Stimulated activated CD8-positive, alpha-beta memory T cell treated with anti-CD3 and anti-CD28 coated beads, Interleukin-4, amount 100 ng/mL, for 4 hours (primary cell): ENCODE measurements at regions not wholly inside any gene's neighbourhood (a gene's known extent, or its start where the extent isn't known, plus 50 kb on each side); places are given as distances from the start of the nearest gene placed in this dataset.
"Not testable (repeated sequence)": the region's sequence is repeated elsewhere in the genome, so short reads cannot be mapped to it uniquely, and the experiment has no call there.

Experiments used
- DNase-seq, 2 donors: peaks; one replicate each; pipeline ENCODE4 v3.0.0-alpha.2; 2020; ENCODE audit warnings: low read depth in 2 of 2, low spot score in 1 of 2

DNA sequence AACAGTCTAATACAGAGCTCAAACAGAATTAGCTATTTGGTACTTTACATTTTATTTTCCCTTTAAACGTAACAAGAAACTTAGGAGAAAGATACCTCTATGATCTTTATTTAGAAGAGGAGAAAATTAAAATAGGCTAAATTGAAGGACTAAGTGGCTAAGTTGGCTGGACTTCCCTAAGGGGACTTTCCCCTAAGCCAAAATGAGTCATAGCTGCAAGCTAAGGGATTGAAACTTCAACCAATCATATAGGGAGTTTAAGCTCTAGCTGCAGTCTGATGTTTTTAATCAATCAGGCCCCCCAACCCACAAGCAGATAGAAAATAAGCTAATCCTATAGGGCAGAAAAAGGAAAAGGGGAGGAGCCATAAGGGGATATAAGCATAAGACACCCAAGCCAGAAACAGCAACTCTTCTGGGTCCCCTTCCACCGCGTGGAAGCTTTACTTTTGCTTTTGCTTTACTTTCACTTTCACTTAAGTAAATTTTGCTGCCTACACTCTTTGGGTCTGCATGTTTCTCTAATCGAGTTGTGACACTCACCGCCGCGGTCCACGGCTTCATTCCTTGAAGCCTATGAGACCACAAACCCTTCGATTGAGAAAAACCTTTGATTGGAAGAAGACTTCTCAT lies 1108.5 kb upstream of the EPHA6 start:
- DNase-seq: no peak

GRCh38 chr3:95707268-95707667 lies 1107.1 kb upstream of the EPHA6 start:
- no peak for DNase-seq

DNA sequence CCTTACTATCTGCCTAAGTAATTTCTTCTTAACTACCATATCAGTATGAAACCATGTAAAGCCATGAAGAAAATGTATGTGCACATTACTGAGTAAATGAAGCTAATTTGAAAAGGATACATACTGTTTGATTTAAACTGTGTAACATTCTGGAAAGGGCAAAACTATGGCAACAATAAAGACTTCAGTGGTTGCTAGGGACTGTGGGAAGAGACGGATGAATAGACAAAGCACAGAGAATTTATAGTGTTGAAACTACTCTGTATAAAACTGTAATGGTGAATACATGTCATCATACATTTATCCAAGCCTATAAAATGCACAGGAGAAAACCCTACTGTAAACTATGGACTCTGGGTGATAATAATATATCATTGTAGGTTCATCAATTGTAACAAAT lies 1103.7 kb upstream of the EPHA6 start:
- DNase-seq: no peak

GRCh38 chr3:95711789-95712188 lies 1102.6 kb upstream of the EPHA6 start:
- no peak for DNase-seq

DNA sequence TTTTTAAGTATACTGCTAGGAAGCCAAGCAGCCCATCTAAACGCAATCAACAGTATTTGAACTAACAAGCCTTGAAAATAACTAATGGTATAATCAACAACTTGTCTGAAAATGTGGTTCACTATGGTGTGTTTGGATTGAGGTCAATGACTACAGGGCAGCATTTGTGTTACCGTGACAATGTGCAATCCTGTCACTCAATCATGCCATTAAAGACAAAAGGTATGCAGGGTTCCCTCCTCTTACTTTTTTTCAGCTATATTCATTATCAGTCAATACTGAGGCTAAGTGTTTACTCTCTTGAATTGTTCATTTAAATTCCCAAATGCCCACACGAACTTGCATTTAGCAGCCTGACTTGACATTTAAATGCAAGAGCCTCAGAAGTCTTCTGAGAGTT lies 1099.3 kb upstream of the EPHA6 start:
- DNase-seq: no peak

DNA sequence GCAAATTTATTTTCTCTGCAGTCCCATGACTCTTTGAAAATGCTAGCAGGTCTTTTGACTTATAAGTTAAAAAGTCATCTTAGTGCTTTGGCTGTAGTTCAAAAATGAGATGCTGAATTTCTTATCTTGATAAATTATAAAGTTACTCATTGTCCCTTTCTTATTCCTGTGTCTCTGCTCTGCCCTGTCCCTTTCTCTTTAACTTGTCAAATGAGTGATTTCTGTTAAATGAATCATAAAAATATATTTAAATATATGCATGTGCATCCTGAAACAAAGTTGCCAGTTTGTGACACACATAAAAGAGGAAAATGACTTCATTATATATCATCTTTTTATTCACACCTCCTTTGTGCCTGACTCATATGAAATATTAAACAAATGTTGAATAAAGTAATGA lies 1097.3 kb upstream of the EPHA6 start:
- DNase-seq: no peak

- DNase-seq: no peak
Measured at GRCh38 chr3:95718168-95718567, 1096.2 kb upstream of the EPHA6 start.

DNA sequence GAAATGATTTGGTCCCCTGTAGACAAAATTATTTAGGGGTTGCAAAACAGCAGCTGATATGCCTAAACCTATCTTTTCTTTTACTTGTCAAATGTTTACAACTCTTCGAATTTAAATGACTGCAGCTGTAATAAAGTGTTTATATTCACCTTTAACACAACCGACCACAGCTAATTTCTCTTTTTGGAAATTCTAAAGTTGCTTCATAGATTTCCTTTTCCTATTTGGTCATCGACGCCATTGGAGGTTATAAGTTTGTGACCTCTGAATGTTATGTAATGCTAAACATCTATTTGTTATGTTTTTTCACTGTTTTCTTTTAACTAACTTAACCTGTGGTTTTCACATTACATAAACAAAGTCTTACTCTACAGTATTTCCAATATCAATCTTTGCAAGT lies 1094.9 kb upstream of the EPHA6 start:
- DNase-seq: no peak

GRCh38 chr3:95721938-95722337 lies 1092.5 kb upstream of the EPHA6 start:
- no peak for DNase-seq

GRCh38 chr3:95725770-95726169 lies 1088.6 kb upstream of the EPHA6 start:
- DNase-seq: no peak

DNA sequence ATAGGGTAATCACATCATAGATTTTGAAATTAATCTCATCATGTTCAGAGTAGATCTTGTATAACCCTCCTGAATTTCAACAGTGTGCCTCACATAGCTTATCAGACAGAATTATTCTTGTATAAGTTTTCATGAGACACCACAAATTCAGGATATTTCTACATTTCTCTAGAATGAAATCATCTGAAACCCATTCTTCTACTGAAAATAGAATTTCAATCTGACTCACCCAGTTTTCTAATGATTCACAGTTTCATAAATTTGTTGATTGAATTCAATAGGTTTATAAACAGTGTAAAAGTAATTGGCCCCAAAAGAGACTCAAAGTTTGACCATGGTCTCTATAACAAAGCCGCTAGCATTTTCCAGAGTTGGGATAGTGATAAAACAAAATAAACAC lies 1082.6 kb upstream of the EPHA6 start:
- no peak for DNase-seq

- DNase-seq: no peak
Measured at GRCh38 chr3:95733336-95733735, 1081.1 kb upstream of the EPHA6 start.

DNA sequence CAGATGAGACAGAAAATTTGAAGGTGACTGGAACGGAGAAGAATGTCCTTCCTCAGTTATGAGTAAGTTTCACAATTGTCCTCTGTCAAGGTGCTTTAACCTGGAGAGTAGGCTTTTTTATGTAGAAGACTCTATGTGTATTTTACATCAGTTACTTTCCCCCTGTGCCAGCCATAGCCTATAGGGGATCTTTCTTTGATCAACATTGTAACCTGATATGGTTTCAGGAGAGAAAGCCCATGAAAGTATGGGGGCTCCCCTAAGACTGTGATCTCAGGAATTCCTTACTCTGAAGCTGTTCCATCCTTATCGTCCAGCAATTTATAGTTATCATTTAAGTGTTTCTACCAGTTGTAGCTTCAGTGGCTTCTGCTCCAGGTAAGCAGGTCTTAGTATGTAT lies 1076.3 kb upstream of the EPHA6 start:
- DNase-seq: no peak

DNA sequence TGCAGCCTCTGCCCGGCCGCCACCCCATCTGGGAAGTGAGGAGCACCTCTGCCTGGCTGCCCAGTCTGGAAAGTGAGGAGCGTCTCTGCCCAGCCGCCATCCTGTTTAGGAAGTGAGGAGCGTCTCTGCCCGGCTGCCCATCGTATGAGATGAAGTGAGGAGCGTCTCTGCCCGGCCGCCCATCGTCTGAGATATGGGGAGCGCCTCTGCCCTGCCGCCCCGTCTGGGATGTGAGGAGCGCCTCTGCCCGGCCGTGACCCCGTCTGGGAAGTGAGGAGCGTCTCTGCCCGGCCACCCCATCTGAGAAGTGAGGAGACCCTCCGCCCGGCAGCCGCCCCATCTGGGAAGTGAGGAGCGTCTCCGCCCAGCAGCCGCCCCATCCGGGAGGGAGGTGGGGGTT lies 1069.5 kb upstream of the EPHA6 start:
- not testable (repeated sequence) for DNase-seq

DNA sequence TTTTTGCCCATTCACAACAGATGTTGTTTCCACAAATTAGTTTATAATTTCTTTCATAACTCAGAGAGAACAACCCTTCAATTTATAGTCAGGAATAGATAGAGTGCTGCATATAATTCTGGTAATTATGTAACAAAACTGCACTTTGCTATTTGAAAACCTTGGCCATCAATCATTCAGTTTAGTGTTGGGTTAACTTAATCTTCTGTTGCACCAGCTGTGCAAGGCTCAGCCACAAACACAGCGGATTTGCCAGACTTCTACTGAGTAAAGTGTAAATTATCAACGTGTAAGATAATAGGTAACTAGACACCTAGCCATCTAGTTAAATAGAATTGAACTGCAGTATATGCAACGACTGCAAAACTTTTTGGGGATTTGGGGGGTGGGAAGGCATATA lies 1064.3 kb upstream of the EPHA6 start:
- no peak for DNase-seq

GRCh38 chr3:95751509-95751908 lies 1062.9 kb upstream of the EPHA6 start:
- DNase-seq: no peak

GRCh38 chr3:95752199-95752598 lies 1062.2 kb upstream of the EPHA6 start:
- no peak for DNase-seq

DNA sequence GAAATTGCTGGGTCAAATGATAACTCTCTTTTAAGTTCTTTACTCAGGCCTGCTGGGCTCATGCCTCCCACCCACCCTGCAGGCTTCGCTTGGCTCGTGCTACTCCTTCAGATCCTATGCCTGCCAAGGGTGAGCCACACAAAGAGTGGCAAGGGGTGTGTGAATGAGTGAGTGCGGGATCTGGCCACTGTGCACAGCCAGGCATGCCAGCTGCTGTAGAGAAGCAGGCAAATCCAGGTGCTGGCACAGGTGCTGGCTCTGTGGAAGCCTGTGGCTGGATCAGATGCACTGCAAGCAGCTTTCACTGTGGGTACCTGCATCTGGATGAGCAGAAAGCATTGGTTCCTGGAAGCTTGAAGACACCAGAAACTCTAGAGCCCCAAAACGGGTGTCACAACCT lies 1055.7 kb upstream of the EPHA6 start:
- no peak for DNase-seq

- DNase-seq: no peak
Measured at GRCh38 chr3:95759614-95760301, 1054.6 kb upstream of the EPHA6 start.

DNA sequence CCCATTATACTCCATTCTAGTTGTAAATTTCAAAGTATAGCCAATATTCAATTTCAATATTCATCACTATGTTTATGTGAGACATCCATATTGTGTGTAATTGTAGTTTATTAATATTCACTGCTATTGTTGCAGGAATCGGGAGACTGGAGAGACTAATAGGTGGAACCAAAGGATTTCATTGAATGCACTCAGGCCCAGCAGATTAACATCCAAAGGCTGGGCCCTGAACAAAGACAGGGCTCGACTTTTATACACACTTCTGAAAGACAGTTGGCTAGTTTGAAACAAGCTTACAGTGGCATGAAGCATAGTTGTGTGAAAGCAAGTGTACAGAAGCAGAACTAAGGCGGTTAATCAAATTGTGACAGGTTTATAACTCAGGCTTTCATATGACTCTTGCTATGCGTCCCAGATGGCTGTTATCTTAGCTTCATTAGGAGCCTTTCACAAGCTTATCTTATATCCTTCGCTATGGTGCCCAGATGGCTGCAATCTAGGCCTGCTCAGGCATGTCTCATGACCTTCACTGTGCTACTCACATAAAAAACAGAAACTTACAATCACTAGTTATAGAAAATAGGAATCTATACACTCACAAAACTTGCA lies 1038.8 kb upstream of the EPHA6 start:
- no peak for DNase-seq

- no peak for DNase-seq
Measured at GRCh38 chr3:95781598-95781997, 1032.8 kb upstream of the EPHA6 start.

DNA sequence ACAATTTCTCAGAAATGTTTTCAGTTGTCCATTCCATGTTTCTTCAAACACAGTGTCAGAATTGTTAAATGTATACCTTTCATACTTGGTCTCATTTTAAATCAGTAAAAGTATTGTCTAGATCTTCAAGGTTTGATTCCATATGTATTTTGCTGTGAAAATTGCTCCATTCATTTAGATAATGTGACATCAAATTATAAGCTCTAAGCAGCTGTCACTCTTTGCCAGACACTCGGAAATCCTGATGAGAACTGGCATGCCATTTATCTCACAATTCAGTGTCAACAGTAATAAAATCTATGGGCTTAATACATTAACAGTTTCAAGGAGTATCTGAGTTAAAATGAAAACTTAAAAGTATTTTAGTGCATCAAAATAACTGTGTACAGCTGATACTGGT lies 1025.3 kb upstream of the EPHA6 start:
- DNase-seq: no peak

DNA sequence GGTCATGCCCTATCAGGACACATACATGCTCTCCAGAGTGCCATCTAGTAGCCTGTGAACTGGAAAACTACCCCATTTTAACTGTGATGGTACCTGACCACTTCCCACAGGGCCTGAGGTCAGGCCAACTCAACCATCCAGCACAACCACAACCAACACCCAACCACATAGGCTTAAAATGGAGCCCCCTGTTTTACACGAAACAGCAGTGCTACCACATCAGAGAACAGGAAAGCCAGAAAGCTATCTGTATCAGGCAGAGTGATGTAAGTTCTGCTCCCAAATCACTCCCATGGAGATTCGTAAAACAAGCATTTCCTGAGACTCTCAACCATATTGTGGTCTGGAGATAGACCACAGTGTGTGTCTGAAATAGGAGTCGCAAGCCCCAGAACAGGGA lies 1017.3 kb upstream of the EPHA6 start:
- no peak for DNase-seq
